Transverse colon (tissue), 4 donors: ENCODE measurements at regions not wholly inside any gene's neighbourhood (a gene's known extent, or its start where the extent isn't known, plus 50 kb on each side); places are given as distances from the start of the nearest gene placed in this dataset.

ENCODE experiments used
- DNase-seq: peaks from one replicate; pipeline ENCODE4 v3.0.0-alpha.2; 2019
- H3K27ac ChIP-seq, 4 donors: fragments of 200-600 bp; sonication (generic); 2 replicates each; pipeline ENCODE4 v1.5.1; 2016 to 2018; ENCODE audit warnings: inconsistent platforms in 4 of 4
- H3K27me3 ChIP-seq: fragments of 200-600 bp; sonication (generic); 2 replicates; pipeline ENCODE4 v1.5.1; 2017; ENCODE audit warnings: inconsistent platforms
- H3K36me3 ChIP-seq, 4 donors: fragments of 200-600 bp; sonication (generic); 2 replicates each; pipeline ENCODE4 v1.5.1; 2017 to 2019; ENCODE audit warnings: inconsistent platforms in 4 of 4
- H3K4me1 ChIP-seq, 4 donors: fragments of 200-600 bp; sonication (generic); 2 replicates each; pipeline ENCODE4 v1.5.1; 2017 to 2020; ENCODE audit warnings: inconsistent platforms in 4 of 4
- H3K4me3 ChIP-seq, 4 donors: fragments of 200-600 bp; sonication (generic); 1 replicate in 1 of 4; 2 replicates in 3 of 4; pipeline versions ENCODE4 v1.5.1 to v1.6.1; 2017 to 2019; ENCODE audit warnings: inconsistent platforms in 4 of 4
- H3K9me3 ChIP-seq, 2 donors: fragments of 200-600 bp; sonication (generic); 2 replicates each; pipeline ENCODE4 v1.5.1; 2017 to 2019; ENCODE audit warnings: inconsistent platforms in 2 of 2
- CTCF ChIP-seq, 5 experiments: fragments of 200-600 bp in 3 of 5; fragments of 450-650 bp in 2 of 5; sonication (generic) in 3 of 5; IDR thresholded peaks; 1 replicate in 2 of 5; 2 replicates in 3 of 5; pipeline ENCODE4 v1.5.1; 2016 to 2017; ENCODE audit warnings: antibody characterized with exemption in 5 of 5, inconsistent platforms in 3 of 5, mild to moderate bottlenecking in 2 of 5, moderate library complexity in 1 of 5
- EP300 ChIP-seq: sonication (generic); formaldehyde crosslinking; IDR thresholded peaks from one replicate; pipeline ENCODE4 v1.6.1; 2017; ENCODE audit warnings: antibody characterized with exemption, low read depth
- POLR2A ChIP-seq: fragments of 450-650 bp; IDR thresholded peaks from one replicate; pipeline ENCODE4 v1.6.1; 2016; ENCODE audit warnings: antibody characterized with exemption, mild to moderate bottlenecking, moderate library complexity
- POLR2AphosphoS5 ChIP-seq, 3 donors: sonication (generic); formaldehyde crosslinking; IDR thresholded peaks; one replicate each; pipeline ENCODE4 v1.6.1; 2016; ENCODE audit warnings: antibody characterized with exemption in 3 of 3
- WGBS, 2 donors: methylation state at CpG; one replicate each; pipeline ENCODE4 v1.1.5; 2018; ENCODE audit warnings: low coverage in 1 of 2; 5-methylcytosine and 5-hydroxymethylcytosine counted together
- in situ Hi-C, 4 donors: fragments of 200-750 bp; cut with MboI; loops; one replicate each; pipeline versions ENCODE4 v1.15.0 to v1.15.1; 2017; ENCODE audit warnings: low sequenced_read_pairs in 3 of 4, low pct_ligation_motif_present in 1 of 4, low pct_unique_long_range_greater_than_20kb in 1 of 4
- intact Hi-C: fragments of 100-400 bp; cut with DNase I; formaldehyde crosslinking; loops from one replicate; pipeline ENCODE4 v1.15.1; 2023; ENCODE audit warnings: low total_unique reads

- Histone ChIP-seq H3K9me3 (no peaks in the 10 kb centered on the region), H3K4me3 (no peak overlapping the region), H3K27ac (peak overlapping the region; percentile 72 to 77 (median 76)), H3K27me3 (no peaks in the 10 kb centered on the region), H3K4me1 (peaks cover 11 to 63% (median 31%) of the 10 kb centered on the region in 4 donors), H3K36me3 (no peaks in the 10 kb centered on the region)
- no peak for DNase-seq
- TF ChIP-seq CTCF (IDR thresholded peaks at IDR 0.05): no peak
- no peak for TF ChIP-seq EP300
- no peak for TF ChIP-seq POLR2AphosphoS5 (IDR thresholded peaks at IDR 0.05)
- no peak for TF ChIP-seq POLR2A
- intact Hi-C loops (no loop called here), in situ Hi-C loops (no loop called here)
- 50 to 66% methylated on average over 2 of the region's 2 CpGs for WGBS, 2 donors
These were observed 146.8 kb upstream of the MAGI3 start for GRCh38 chr1:113243529-113243928.

- H3K4me1 ChIP-seq: peaks cover 11 to 60% (median 31%) of the 10 kb centered on the region in 4 donors
- H3K27ac ChIP-seq: peak overlapping the region; percentile 72 to 77 (median 76)
- no peaks in the 10 kb centered on the region for H3K9me3 ChIP-seq
- H3K4me3 ChIP-seq: no peak overlapping the region
- TF ChIP-seq CTCF (IDR thresholded peaks at IDR 0.05) (no peak), EP300 (no peak), POLR2A (no peak), POLR2AphosphoS5 (IDR thresholded peaks at IDR 0.05) (no peak)
- in situ Hi-C loops: no loop called here
- WGBS, 2 donors: 47 to 54% methylated on average over 2 to 4 of the region's 4 CpGs
- no peak for DNase-seq
- no peaks in the 10 kb centered on the region for H3K27me3 ChIP-seq
- H3K36me3 ChIP-seq: no peaks in the 10 kb centered on the region
- intact Hi-C loops: no loop called here
These were observed 146.0 kb upstream of the MAGI3 start for GRCh38 chr1:113244112-113244820.

- Histone ChIP-seq H3K27ac (no peak overlapping the region), H3K27me3 (no peaks in the 10 kb centered on the region), H3K4me1 (peaks cover 11 to 57% (median 31%) of the 10 kb centered on the region in 4 donors), H3K36me3 (no peaks in the 10 kb centered on the region), H3K4me3 (no peak overlapping the region), H3K9me3 (no peaks in the 10 kb centered on the region)
- no peak for TF ChIP-seq POLR2AphosphoS5 (IDR thresholded peaks at IDR 0.05)
- TF ChIP-seq CTCF (IDR thresholded peaks at IDR 0.05): no peak
- no peak for TF ChIP-seq POLR2A
- TF ChIP-seq EP300: no peak
- in situ Hi-C loops: no loop called here
- no peak for DNase-seq
- intact Hi-C loops: no loop called here
- 78 to 93% methylated on average over 3 of the region's 3 CpGs for WGBS, 2 donors
These were observed 145.1 kb upstream of the MAGI3 start for GRCh38 chr1:113245252-113245651.

- in situ Hi-C loops: no loop called here
These were observed 143.4 kb upstream of the MAGI3 start for GRCh38 chr1:113246929-113247328.

More at GRCh38 chr1:113246929-113247328, 143.4 kb upstream of the MAGI3 start:
- H3K27ac ChIP-seq: peak overlapping the region in 3 of 4 donors; percentile 51 to 57 (median 55)
- peaks cover 11 to 51% (median 29%) of the 10 kb centered on the region in 4 donors for H3K4me1 ChIP-seq
- no peak overlapping the region for H3K4me3 ChIP-seq
- no peak for TF ChIP-seq POLR2A
- DNase-seq: no peak
- no peaks in the 10 kb centered on the region for H3K36me3 ChIP-seq
- H3K9me3 ChIP-seq: no peaks in the 10 kb centered on the region
- intact Hi-C loops: no loop called here
- WGBS, 2 donors: 67 to 68% methylated on average over 2 to 3 of the region's 3 CpGs
- no peaks in the 10 kb centered on the region for H3K27me3 ChIP-seq
